VCaP (cell line): ENCODE measurements at regions not wholly inside any gene's neighbourhood (a gene's known extent, or its start where the extent isn't known, plus 50 kb on each side); places are given as distances from the start of the nearest gene placed in this dataset.

Experiments used
- H3K27ac ChIP-seq: fragments of 450-650 bp; 2 replicates; pipeline ENCODE4 v1.5.1; 2017
- CTCF ChIP-seq: fragments of 450-650 bp; conservative IDR thresholded peaks from 2 replicates; pipeline ENCODE4 v1.5.1; 2017; ENCODE audit warnings: mild to moderate bottlenecking, moderate library complexity

GRCh38 chr9:134562146-134562849 is 79.3 kb upstream of the COL5A1 start:
- TF ChIP-seq CTCF = no peak
- H3K27ac ChIP-seq = no peak overlapping the region

- H3K27ac ChIP-seq = no peak overlapping the region
- no peak for TF ChIP-seq CTCF
Observed at GRCh38 chr9:134563397-134563796, 78.2 kb upstream of the COL5A1 start.

GRCh38 chr9:134564431-134565170 is 77.0 kb upstream of the COL5A1 start:
- TF ChIP-seq CTCF = no peak
- H3K27ac ChIP-seq = no peak overlapping the region

DNA sequence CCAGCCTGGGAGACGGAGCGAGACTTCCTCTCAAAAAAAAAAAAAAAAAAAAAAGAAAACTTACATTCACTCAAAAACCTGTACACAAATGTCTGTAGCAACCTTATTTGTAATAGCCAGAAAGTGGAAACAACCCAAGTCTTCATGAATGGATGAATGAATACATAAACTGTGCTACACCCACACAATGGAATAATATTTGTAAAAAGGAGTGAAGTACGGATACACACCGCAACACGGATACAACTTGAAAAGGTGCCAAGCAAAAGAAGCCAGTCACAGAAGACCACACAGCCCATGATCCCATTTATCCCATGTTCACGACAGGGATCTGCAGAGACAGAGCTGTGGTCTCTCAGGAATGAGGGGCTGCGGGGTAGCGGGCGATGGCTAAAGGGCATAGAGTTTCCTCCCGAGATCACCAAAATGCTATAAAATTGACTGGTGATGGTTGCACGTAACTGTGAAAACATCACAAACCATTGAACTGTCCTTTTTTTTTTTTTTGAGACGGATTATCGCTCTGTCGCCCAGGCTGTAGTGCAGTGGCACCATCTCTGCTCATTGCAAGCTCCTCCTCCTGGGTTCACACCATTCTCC is 76.2 kb upstream of the COL5A1 start:
- H3K27ac ChIP-seq = no peak overlapping the region
- no peak for TF ChIP-seq CTCF

- no peak for TF ChIP-seq CTCF
- H3K27ac ChIP-seq = no peak overlapping the region
Observed at GRCh38 chr9:134566196-134566847, 75.3 kb upstream of the COL5A1 start.

GRCh38 chr9:134566936-134567335 is 74.7 kb upstream of the COL5A1 start:
- TF ChIP-seq CTCF = no peak
- H3K27ac ChIP-seq = no peak overlapping the region

GRCh38 chr9:134568116-134568515 is 73.5 kb upstream of the COL5A1 start:
- no peak overlapping the region for H3K27ac ChIP-seq
- no peak for TF ChIP-seq CTCF
